ENCODE measurements at regions not wholly inside any gene's neighbourhood (a gene's known extent, or its start where the extent isn't known, plus 50 kb on each side); places are given as distances from the start of the nearest gene placed in this dataset.

DNA sequence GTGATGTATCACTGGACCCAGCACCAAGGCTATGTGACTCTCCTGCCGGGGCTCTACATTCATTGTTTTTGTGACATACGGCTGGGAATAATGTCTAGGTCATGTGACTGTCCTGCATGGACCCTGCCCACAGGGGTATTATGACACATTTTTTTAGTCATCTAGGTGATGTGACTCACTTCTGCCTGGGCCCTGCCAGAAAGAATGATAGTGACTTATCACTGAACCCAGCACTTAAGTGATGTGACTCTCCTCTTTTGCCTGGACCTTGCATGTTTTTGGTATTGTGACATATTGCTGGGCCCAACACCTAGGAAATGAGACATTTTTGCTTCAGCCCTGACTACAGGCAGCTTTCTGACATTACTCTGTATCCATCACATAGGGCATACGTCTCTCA lies 51.1 kb upstream of the ZNF107 start:
- Histone ChIP-seq H3K9me3 (no peaks in the 10 kb centered on the region), H3K27me3 (no peaks in the 10 kb centered on the region), H3K4me1 (no peaks in the 10 kb centered on the region), H3K4me3 (no peak overlapping the region), H3K36me3 (no peaks in the 10 kb centered on the region), H3K27ac (no peak overlapping the region)
- TF ChIP-seq POLR2A (IDR thresholded peaks at IDR 0.05) (no peak), POLR2AphosphoS5 (IDR thresholded peaks at IDR 0.05) (no peak), CTCF (IDR thresholded peaks at IDR 0.05) (no peak), EP300 (IDR thresholded peaks at IDR 0.05) (no peak)
- WGBS = 81% methylated on average over 3 of the region's 3 CpGs
- no peak for DNase-seq (ENCODE audit: low spot score in 2 of 2)

- no peak for DNase-seq (ENCODE audit: low spot score in 2 of 2)
- Histone ChIP-seq H3K9me3 (no peaks in the 10 kb centered on the region), H3K4me1 (no peaks in the 10 kb centered on the region), H3K4me3 (no peak overlapping the region), H3K27ac (peak overlapping the region; percentile 40), H3K36me3 (no peaks in the 10 kb centered on the region), H3K27me3 (no peaks in the 10 kb centered on the region)
- WGBS = 83% methylated on average over 1 of the region's 1 CpG
- no peak for TF ChIP-seq CTCF (IDR thresholded peaks at IDR 0.05)
- TF ChIP-seq EP300 (IDR thresholded peaks at IDR 0.05) = no peak
- no peak for TF ChIP-seq POLR2A (IDR thresholded peaks at IDR 0.05)
- TF ChIP-seq POLR2AphosphoS5 (IDR thresholded peaks at IDR 0.05) = no peak
Measured at GRCh38 chr7:64613653-64614052, 50.8 kb upstream of the ZNF680 start.

All from suprapubic skin (tissue), 4 donors.